Fibroblast of skin of abdomen (primary cell): ENCODE measurements at regions not wholly inside any gene's neighbourhood (a gene's known extent, or its start where the extent isn't known, plus 50 kb on each side); places are given as distances from the start of the nearest gene placed in this dataset.

Experiments used
- DNase-seq: peaks from one replicate; pipeline ENCODE4 v3.0.0-alpha.2; 2013

DNA sequence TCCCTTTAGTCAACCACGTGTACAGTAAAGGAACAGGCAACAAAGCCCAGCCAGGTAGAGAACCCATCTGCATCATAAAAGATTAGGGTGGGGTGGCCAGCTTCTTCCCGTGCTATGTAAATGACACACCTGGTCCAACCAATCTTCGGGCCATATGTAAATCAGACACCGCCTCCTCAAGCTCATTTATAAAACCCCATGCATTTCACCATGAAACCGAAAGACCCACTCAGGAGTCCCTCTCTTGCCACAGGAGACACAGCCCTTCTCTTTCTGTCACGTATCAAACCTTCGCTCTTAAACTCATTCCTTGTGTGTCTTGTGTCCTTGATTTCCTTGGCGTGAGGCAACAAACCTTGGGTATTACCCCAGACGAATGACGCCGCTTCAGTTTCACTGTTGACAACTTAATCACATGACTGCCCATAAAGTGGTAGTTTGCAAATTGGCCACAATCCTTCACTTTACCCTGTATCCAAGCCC, 59.8 kb upstream of the TBPL2 start:
- no peak for DNase-seq

DNA sequence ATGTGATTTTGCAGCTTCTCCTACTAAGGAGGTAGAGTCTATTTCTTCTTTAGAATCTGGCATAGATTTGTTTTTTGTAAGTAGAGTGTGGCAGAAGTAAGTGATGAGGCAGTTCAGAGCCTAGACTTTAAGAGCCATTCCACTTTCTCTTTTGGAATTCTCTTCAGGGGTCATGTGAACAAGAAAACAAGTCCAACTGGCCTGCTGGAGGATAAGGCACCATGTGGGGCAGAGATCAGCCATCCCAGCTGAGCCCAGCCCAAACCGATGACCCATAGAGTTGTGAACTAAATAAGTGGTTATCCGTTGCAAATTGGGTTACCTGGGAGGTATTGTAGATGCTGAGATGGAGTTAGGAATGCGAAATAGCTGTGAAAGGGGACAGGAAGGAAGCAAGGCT, 60.3 kb upstream of the TBPL2 start:
- DNase-seq, result no peak

DNA sequence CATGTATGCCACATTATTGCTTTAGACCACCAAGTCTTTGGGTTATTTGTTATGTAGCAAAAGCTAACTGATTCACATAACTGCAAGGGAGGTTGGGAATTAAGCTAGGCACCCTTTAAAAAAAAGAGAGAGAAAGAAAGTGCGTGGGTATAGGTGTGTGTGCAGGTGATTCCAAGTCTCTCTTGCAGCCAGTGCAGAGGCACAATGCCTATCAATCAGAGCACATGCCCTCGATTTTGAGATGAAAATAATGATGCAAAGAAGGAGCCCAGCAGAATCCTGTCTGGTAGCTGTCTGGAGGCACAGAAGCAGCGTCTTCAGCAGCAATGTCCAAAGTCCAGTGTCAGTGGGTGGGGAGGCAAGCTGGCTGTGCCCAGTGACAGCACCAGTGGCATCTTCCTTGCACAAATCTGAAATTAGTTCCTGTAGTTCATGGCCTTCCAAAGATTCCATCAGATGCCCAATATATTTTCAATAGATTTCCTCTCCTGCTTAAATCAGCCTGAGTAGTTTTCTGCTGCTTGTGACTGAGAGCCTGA, 62.4 kb upstream of the TBPL2 start:
- no peak for DNase-seq

DNA sequence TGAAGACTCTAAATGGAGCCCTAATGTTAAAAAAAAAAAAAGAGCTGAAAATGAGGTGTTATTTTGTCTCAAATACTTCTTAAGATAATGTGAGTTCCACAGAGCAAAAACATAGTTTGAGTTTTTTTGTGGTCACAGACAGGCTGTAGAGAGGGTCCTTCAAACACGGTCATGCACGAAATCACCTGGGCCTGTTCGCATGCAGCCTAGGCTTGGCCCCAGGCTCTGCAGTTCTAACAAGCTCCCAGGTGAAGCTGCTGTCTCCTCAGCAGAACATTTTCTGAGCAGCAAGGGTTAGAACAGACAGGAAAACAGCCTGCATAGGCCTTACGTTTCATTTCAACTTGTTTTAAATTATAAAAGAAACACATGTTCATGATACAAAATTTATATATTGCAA, 65.4 kb upstream of the TBPL2 start:
- DNase-seq, result no peak

DNA sequence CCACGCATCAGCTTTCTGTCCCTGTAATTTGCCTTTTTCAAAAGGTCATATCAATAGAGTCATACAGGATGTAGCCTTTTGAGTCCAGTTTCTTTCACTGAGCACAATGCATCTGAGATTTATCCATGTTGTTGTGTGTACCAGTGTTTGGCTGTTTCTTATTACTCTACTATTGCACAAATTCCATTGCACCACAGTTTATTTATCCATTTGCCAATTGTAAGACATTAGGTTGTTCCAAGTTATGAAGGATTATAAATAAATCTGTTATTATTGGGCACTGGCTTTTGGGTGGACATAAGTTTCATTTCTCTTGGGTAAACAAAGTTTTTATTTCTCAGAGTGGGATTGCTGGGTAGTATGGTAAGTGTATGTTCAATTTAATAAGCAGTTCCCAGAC, 68.3 kb upstream of the TBPL2 start:
- DNase-seq, result no peak

DNA sequence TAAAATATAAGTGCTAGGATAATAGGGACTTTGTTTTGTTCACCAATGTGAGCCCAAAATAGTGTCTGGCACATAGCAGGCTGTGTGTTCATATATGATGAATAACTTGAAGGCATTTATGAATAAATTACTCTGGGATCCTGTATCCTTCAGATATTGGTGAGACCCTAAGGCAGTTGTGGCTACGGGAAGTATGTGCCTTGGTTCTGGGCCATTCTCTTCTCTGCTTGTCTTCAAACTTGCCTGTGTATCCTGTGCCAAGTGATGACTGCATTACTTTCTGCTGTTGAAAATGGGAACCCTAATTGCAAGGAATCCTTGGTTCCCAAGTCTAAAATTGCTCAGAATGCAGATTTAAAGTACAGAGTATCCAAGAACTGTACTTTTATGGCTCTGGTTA, 67.6 kb upstream of the KTN1 start:
- peak; percentile 28 for DNase-seq

DNA sequence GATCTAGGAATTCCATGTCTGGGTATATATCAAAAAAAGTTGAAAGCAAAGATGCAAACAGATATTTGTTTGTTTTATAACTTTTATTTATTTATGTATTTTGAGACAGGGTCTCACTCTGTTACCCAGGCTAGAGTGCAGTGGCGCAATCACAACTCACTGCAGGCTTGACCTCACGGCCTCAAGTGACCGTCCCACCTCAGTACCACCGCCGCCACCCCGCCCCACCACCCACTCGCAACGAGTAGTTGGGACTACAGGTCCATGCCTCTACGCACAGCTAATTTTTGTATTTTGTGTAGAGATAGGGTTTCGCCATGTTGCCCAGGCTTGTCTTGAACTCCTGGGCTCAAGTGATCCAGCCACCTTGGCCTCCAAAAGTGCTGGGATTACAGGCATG, 66.5 kb upstream of the KTN1 start:
- DNase-seq, result no peak

DNA sequence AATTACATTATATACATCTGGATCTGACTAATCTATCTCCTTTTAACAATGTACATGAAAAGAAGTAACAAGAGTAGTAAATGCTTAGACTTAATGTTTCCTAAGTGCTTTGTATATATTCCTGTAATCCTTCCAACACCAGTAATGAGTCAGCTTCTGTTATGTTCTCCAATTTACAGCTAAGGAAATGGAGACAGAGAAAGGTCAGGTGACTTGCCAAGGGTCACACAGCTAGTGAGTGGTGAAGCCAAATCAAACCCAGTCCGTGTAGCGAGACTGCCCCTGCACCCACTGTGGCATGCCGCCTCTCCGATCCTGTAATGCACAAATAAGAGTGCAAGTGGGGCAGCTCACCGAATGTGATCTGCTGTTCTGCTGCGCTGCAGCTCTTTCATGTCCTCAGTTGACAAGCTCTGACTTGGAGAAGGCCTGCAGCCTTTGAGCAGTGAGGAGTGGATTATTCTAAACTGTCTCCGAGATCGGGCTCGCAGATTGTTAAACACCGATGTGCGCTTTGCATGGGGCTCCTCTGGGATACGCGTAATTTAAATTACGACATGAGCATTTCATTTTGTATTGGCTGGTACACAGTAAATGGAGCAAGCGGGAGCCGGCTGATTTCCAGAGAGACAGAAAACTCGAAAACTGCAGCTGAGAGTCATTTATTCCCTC, 65.1 kb upstream of the KTN1 start:
- DNase-seq, result peak; percentile 77

DNA sequence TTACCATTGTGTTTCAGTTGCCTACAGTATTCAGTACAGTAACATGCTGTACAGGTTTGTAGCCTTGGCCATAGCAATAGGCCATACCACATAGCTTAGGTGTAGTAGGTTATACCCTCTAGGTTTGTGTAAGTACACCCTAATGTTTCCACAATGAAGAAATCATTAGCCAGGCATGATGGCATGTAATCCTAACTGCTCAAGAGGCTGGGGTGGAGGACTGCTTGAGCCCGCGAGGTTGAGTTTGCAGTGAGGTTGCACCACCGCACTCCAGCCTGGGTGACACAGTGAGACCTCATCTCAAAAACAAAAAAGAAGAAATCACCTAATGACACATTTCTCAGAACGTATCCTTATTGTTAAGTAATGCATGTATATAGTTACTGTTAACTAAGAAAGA, 63.2 kb upstream of the KTN1 start:
- DNase-seq, result no peak

DNA sequence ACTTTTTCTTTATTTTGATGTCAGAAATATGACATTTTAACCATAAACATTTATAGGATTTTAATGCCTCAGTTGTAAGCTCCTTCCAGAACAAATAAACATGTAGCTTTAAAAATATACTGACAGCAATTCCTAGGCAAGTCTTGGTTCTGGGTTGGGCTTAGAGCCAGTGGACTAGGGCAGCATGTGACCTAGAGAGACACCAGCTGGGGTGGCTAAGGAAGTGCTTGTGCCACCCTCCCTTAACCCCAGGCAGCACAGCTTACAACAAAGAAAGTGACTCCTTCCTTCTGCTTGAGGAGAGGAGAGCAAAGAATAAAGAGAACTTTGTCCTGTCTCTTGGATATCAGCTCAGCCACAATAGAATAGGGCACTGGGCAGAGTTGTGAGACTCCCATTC, 61.6 kb upstream of the KTN1 start:
- DNase-seq, result no peak

DNA sequence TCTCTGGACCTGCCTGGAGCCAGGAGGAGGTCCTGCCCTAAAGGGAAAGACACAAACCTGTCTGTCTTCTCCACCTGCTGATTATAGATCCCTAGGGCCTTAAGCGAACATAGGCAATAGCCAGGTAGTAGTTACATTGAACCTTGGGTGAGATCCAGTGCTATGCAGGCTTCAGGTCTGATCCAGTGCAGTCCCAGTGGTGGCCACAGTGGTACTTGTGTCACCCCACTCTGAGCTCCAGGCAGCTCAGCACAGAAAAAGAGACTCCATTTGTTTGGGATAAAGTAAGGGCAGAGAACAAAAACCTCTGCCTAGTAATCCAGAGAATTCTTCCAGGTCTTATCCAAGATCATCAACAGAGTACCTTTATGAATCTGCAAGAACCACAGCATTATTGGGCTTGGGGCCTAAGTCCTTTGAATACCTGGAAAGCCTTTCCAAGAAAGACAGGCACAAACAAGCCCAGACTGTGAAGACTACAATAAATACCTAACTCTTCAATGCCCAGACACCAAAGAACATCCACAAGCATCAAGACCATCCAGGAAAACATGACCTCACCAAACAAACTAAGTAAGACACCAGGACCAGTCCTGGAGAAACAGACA, 60.4 kb upstream of the KTN1 start:
- no peak for DNase-seq

DNA sequence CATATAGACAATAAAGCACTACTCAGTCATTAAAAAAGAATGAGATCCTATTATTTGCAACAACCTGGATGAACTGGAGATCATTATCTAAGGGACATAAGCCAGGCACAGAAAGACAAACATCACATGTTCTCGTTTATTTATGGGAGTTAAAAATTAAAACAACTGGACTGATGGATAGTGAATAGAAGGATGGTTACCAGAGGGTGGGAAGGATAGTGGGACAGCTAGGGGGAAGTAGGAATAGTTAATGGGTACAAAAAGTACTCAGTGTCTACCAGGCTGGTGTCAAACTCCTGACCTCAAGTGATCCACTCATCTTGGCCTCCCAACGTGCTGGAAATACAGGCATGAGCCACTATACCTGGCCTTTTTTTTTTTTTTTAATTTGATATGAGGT, 56.7 kb upstream of the KTN1 start:
- DNase-seq, result no peak
